ENCODE measurements at regions not wholly inside any gene's neighbourhood (a gene's known extent, or its start where the extent isn't known, plus 50 kb on each side); places are given as distances from the start of the nearest gene placed in this dataset.

GRCh38 chr21:28783641-28784185 is 209.0 kb downstream of the LTN1 start:
- no peak for DNase-seq

DNA sequence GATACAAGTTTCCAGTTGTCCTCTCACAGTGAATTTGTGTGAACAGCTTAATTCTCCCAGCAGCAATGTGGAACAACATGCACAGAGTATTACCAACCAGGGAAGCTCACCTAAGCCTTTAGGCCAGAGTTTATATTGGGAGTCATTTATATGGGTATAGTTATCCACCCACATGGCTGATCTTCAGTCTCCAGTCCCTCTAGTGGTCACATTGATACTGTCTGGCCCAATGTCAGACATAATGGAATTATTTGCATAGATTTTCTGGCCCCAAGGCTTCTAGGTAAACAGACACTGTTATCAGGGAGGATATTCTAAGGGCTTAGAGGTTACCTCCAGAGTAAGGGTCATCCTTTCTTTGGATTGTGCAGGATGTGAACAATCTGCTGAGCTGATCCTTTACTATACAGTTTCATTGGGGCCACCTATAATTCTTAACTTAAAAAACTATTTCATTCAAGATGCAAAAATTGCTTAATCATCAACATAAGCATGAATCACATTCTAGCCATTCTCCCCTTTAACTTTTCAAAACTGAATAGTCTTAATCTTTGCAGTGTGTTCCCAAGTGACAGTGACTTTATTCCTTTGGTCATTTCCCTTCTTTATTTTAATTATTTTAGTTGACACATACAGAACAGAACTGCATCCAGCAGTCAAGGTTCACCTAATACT is 210.9 kb downstream of the LTN1 start:
- DNase-seq = peak; percentile 28 to 29

DNA sequence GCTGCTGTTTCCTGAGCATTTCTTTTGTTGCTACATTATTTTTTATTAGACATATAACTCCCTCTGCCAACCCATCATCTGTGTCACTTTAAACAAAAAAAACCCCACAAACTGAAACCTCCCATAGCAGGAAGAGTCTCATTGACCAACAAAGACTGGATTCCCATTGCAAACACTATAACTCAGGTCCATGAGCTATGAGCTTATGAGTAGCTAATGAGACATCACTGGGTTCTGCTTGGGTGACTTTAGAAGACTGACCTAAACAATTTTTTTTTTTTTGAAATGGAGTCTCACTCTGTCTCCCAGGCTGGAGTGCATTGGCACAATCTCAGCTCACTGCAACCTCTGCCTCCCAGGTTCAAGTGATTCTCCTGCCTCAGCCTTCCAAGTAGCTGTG is 212.8 kb downstream of the LTN1 start:
- no peak for DNase-seq

GRCh38 chr21:28776251-28776650 is 216.4 kb downstream of the LTN1 start:
- no peak for DNase-seq

GRCh38 chr21:28775071-28775470 is 217.6 kb downstream of the LTN1 start:
- DNase-seq = no peak

DNA sequence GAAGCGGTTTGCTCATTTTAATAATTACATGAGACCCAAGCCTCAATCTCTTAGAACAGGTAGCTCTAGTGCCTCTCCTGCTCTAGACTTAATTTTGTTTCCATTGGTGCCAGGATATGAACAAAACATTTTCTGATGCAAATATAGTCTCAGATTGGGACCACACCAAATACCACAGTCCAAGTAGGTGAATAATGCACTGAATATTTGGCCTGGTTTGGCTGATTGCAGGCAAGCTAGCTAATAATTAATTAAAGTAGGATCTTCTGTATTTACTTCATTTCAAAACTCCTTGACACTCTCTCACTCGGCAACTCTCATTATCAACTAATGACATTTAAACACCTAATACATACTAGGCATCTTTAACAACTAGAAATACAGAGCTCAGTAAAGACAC is 219.6 kb downstream of the LTN1 start:
- no peak for DNase-seq

DNA sequence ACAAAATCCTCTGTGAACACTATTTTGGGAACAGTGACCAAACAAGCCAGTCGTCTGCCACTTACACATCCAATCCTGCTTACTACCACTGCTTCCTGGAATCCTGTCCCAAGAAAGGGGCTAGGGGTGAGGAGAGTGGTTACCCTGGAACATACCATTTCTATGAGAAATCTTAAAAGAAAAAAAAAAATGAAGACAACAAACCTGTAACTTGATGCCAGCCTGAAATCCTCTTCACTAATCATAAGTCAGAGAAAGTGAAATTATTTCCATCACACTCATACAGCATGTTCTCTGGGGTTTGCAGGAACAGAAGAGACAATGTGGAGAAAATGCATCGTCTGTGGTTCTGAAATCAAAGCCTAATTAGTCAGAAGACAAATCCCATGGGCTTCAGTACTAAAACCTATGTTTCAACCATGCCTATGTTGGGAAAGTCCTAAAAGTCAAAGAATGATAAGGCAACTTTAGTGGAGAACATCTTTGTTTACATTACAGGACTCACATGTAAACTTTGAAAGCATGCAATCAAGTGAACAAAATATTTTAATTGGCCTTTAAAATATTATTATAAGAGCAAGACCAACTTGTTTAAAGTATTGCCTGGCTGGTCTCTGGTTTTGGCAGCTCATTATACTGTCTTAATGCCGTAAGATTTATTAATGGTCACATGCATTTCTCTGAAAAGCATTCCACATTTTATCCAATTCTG is 220.7 kb downstream of the LTN1 start:
- DNase-seq = no peak

DNA sequence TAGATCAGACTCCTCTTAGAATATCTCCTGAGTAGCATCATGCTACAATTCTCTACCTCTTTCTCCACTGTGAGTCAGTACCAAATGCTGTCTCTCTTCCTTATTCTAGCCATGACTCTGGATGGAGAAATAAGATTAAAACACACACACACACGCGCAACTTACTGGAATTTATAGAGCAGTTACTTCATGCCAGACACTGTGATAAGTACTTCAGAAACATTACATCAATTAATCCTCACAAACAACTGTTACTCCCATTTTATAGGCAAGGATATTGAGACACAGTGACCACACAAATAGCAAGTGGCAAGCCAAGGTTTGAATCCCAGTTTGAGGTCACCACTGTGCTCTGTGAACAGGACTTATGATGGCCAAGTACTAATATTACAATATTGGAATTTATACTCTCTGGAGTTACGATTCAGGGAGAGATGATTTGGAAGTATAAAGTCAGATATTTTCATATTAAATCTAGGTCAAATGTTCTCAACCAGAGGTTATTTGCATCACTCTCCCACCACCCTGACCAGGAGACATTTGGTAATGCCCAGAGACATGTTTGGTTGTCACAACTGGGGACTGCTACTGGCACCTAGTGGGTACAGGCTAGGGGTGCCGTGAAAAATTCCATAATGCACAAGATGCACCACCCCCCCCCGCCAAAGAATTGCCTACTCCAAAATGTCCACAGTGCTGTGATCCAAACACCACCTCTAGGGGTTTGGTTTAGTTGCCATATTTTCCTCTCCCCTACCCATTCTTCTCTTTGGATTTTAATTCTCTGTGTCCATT is 221.6 kb downstream of the LTN1 start:
- DNase-seq = no peak

- DNase-seq = no peak
These were observed 223.0 kb downstream of the LTN1 start for GRCh38 chr21:28769683-28770082.

DNA sequence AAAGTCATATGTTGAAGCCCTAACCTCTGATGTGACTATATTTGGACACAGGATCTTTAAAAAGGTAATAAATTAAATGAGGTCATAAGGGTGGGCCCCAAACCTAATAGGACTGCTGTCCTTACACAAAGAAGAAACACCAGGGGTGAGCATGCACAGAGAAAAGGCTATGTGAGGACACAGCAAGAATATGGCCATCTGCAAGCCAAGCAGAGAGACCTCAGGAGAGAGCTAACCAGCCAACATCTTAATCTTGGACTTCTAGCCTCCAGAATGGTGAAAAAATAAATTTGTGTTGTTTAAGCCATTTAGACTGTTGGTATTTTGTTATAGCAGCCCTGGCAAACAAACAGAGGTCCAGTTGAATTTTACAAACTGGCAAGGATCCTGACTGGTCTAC is 223.9 kb downstream of the LTN1 start:
- no peak for DNase-seq

- DNase-seq = no peak
These were observed 225.2 kb downstream of the LTN1 start for GRCh38 chr21:28767523-28767922.

GRCh38 chr21:28763809-28764418 is 228.8 kb downstream of the LTN1 start:
- no peak for DNase-seq

DNA sequence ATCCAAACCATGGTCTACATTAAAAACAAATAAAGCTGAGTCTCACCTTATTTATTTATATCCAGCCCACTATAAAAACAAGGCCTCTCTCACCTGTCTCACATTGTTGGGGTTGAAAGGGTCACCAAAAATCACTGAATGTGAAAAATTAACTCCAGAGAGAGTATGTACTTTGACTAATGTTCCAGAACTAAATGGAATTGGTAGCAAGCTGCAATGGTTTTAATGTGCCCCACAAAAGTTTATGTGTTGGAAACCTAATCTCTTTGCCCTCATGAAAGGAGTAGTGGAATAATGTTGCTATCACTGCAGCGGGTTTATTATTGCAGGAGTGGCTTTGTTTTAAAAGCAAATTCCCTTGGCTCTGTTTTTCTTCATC is 230.3 kb downstream of the LTN1 start:
- no peak for DNase-seq

DNA sequence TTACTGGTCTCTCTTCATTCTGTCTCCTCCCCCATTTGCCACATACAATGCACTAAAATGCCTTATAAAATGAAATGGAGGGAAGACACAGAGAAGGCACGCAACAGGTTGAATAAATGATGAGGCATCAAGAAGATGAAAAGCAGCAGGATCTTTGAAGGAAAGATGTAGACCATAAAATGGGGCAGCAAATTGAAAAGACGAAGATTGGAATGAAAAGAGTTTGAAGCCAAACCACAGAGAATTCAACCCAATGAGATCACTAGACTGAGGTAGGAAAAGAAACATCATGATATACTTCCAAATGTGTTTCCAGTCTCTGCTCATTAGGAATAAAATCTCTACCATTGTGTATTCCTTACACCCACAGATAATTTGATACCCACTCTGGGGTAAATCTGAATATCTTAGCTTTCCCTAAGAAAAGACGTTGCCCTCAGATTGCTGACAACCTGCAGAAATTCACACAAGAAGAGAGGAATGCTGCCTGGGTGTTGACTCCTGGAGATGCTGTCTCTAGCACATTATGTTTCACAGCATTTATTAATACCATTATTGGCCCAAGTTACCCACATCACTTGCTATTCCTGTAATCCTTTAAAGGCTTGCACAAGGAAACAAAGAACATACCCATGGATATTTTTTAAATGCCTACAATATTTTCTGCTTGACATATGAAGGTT is 230.9 kb downstream of the LTN1 start:
- DNase-seq = no peak

DNA sequence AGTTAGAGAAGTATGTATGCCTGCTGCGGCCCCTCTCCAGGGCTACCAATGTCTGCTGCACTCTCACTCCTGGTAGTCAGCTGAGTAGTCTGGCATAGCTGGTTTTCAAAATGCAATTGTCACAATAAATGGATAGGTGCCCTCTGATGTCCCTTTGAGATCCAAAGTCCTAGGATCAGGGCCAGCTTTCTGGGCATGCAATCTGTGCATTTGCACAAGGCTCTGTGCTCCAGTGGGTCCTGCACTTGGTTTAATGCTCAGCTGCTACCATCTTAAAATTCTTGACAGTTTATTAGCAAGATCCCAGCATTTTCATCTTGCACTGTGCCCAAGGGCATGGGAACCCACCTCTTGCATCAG is 233.8 kb downstream of the LTN1 start:
- no peak for DNase-seq

- DNase-seq = no peak
These were observed 234.4 kb downstream of the LTN1 start for GRCh38 chr21:28758042-28758882.

- no peak for DNase-seq
These were observed 237.8 kb downstream of the LTN1 start for GRCh38 chr21:28754862-28755261.

DNA sequence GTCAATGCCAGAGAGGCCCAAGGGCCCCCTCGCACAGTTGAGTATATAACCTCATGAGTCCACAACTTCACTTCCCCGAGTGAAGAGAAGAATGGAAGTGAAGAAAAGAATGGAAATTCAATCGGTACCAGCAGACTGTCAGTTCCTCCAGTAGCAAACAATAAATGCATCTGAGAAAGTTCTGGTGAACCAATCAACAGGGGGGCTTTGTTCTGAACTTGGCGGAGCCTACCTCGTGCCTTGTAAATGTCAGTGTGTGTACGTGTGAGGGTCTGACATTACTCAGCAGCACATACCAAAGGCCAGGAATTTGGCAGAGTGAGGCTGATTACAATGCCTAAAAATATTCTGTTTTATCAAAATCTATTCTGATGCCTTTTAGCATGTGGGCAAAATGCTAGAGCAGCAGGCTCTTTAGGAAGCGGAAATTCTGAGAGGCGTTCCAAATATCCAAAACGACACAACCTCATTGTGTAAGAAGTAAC is 238.5 kb downstream of the LTN1 start:
- DNase-seq = no peak

- no peak for DNase-seq
These were observed 240.5 kb downstream of the LTN1 start for GRCh38 chr21:28752131-28752530.

- no peak for DNase-seq
These were observed 241.5 kb downstream of the LTN1 start for GRCh38 chr21:28751176-28751575.

DNA sequence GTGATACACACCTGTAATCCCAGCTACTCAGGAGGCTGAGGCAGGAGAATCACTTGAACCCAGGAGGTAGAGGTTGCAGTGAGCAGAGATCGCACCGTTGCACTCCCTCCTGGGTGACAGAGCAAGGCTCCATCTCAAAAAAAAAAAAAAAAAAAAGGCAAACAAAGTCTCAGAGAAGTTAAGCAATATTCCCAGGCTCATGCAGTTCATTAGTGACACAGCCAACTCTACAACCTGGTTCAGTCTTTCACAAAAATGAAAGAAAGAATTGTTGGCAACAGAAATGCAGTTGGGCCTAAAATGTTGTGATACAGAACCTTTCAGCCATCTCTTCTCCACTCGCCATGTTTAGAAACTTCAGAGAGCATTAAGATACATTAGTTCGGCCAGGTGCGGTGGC is 242.1 kb downstream of the LTN1 start:
- no peak for DNase-seq

DNA sequence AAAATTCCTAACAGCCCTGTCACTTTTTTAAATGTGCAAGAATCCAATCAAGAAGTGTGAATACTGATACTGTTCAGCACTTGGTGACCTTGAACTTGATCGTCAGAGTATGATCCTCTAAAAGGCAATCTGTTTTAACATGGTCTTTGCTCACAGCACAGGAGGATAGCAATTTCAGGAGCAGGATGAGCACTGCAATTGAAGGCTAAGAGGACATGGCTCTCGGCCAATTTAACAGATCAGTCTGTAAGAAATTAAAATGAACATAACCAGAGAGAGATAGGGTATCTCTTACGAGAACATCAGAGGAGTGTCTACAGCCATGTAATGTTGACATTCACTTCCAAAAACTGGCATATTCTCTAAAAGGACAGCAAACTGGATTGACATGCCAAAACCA is 243.1 kb downstream of the LTN1 start:
- no peak for DNase-seq
